H9 (cell line): ENCODE measurements at regions not wholly inside any gene's neighbourhood (a gene's known extent, or its start where the extent isn't known, plus 50 kb on each side); places are given as distances from the start of the nearest gene placed in this dataset.

ENCODE experiments used
- DNase-seq: peaks from one replicate; pipeline ENCODE4 v3.0.0-alpha.2; 2017
- H2AFZ ChIP-seq: one replicate; pipeline ENCODE4 v1.6.1; 2013; ENCODE audit warnings: mild to moderate bottlenecking, low read length, control low read depth, moderate library complexity
- H2AK5ac ChIP-seq: 2 replicates; pipeline ENCODE4 v1.6.1; 2013; ENCODE audit warnings: low read length, control low read depth, mixed read lengths; ENCODE audit not compliant: insufficient read length
- H2BK120ac ChIP-seq: one replicate; pipeline ENCODE4 v1.6.1; 2013; ENCODE audit warnings: low read depth, mild to moderate bottlenecking, low read length, control low read depth, inconsistent platforms; ENCODE audit not compliant: poor library complexity, severe bottlenecking
- H2BK12ac ChIP-seq: 2 replicates; pipeline ENCODE4 v1.6.1; 2013; ENCODE audit warnings: low read length, control low read depth, mixed read lengths, low read depth; ENCODE audit not compliant: insufficient read length
- H2BK15ac ChIP-seq: 2 replicates; pipeline ENCODE4 v1.6.1; 2013; ENCODE audit warnings: low read depth, low read length, control low read depth
- H2BK20ac ChIP-seq: one replicate; pipeline ENCODE4 v1.6.1; 2013; ENCODE audit warnings: low read depth, mild to moderate bottlenecking, low read length, control low read depth, inconsistent platforms; ENCODE audit not compliant: poor library complexity, severe bottlenecking
- H2BK5ac ChIP-seq: 2 replicates; pipeline ENCODE4 v1.6.1; 2013; ENCODE audit warnings: low read length, control low read depth, mixed read lengths; ENCODE audit not compliant: insufficient read length
- H3K14ac ChIP-seq: 2 replicates; pipeline ENCODE4 v1.6.1; 2013; ENCODE audit warnings: low read length, control low read depth; ENCODE audit not compliant: insufficient read depth
- H3K18ac ChIP-seq: 2 replicates; pipeline ENCODE4 v1.6.1; 2013; ENCODE audit warnings: low read depth, mild to moderate bottlenecking, mixed read lengths, low read length, control low read depth; ENCODE audit not compliant: insufficient read length
- H3K23ac ChIP-seq: 2 replicates; pipeline ENCODE4 v1.6.1; 2013; ENCODE audit warnings: low read length, control low read depth, mixed read lengths, low read depth; ENCODE audit not compliant: insufficient read length
- H3K23me2 ChIP-seq: 2 replicates; pipeline ENCODE4 v1.6.1; 2013; ENCODE audit warnings: low read depth, mild to moderate bottlenecking, mixed read lengths, low read length, control low read depth; ENCODE audit not compliant: insufficient read length, poor library complexity, severe bottlenecking
- H3K27ac ChIP-seq: 2 replicates; pipeline ENCODE4 v1.5.1; 2013; ENCODE audit warnings: low read length, control low read depth, mixed read lengths, low read depth; ENCODE audit not compliant: insufficient read length
- H3K27me3 ChIP-seq: 2 replicates; pipeline ENCODE4 v1.6.1; 2013; ENCODE audit warnings: low read length, control low read depth, inconsistent platforms; ENCODE audit not compliant: insufficient read depth
- H3K4ac ChIP-seq: 2 replicates; pipeline ENCODE4 v1.6.1; 2013; ENCODE audit warnings: low read depth, mild to moderate bottlenecking, control low read depth, inconsistent platforms, low read length, moderate library complexity
- H3K4me1 ChIP-seq: 2 replicates; pipeline ENCODE4 v1.6.1; 2013; ENCODE audit warnings: low read length, control low read depth, inconsistent platforms; ENCODE audit not compliant: insufficient read depth
- H3K4me2 ChIP-seq: 2 replicates; pipeline ENCODE4 v1.6.1; 2013; ENCODE audit warnings: low read length, control low read depth, mixed read lengths; ENCODE audit not compliant: insufficient read length, insufficient read depth
- H3K56ac ChIP-seq: 2 replicates; pipeline ENCODE4 v1.6.1; 2013; ENCODE audit warnings: low read depth, mild to moderate bottlenecking, mixed read lengths, low read length, control low read depth; ENCODE audit not compliant: insufficient read length
- H3K79me1 ChIP-seq: 2 replicates; pipeline ENCODE4 v1.6.1; 2013; ENCODE audit warnings: low read depth, mild to moderate bottlenecking, moderate library complexity, low read length, control low read depth, inconsistent platforms; ENCODE audit not compliant: insufficient read depth, poor library complexity, severe bottlenecking
- H3K79me2 ChIP-seq: 2 replicates; pipeline ENCODE4 v1.6.1; 2013; ENCODE audit warnings: low read length, control low read depth, inconsistent platforms; ENCODE audit not compliant: insufficient read depth
- H3K9ac ChIP-seq: 2 replicates; pipeline ENCODE4 v1.6.1; 2013; ENCODE audit warnings: low read length, control low read depth, mixed read lengths; ENCODE audit not compliant: insufficient read length; ENCODE audit errors: extremely low read depth
- H3K9me3 ChIP-seq: one replicate; pipeline ENCODE4 v1.6.1; 2013; ENCODE audit warnings: low read depth, low read length, inconsistent platforms; ENCODE audit not compliant: control insufficient read depth
- H3T11ph ChIP-seq: one replicate; pipeline ENCODE4 v1.6.1; 2013; ENCODE audit warnings: mild to moderate bottlenecking, low read length, control low read depth, inconsistent platforms
- H4K20me1 ChIP-seq: one replicate; pipeline ENCODE4 v1.6.1; 2013; ENCODE audit not compliant: control insufficient read depth, insufficient read length, insufficient read depth
- H4K5ac ChIP-seq: 2 replicates; pipeline ENCODE4 v1.6.1; 2013; ENCODE audit warnings: low read depth, mild to moderate bottlenecking, mixed read lengths, low read length, control low read depth; ENCODE audit not compliant: insufficient read length
- H4K8ac ChIP-seq: replicated peaks from 2 replicates; pipeline ENCODE4 v1.6.1; 2013; ENCODE audit warnings: low read length, control low read depth, mixed read lengths, low read depth; ENCODE audit not compliant: insufficient read length
- H4K91ac ChIP-seq: 2 replicates; pipeline ENCODE4 v1.6.1; 2013; ENCODE audit warnings: low read depth, mild to moderate bottlenecking, moderate library complexity, mixed read lengths, low read length, control low read depth; ENCODE audit not compliant: insufficient read length
- H3K27ac Mint-ChIP-seq, 3 experiments: 2 replicates in 2 of 3; 3 replicates in 1 of 3; pipeline ENCODE4 v1.8.0; 2020 to 2021; ENCODE audit warnings: mixed read lengths in 3 of 3, mild to moderate bottlenecking in 1 of 3, moderate library complexity in 1 of 3
- H3K27me3 Mint-ChIP-seq: 2 replicates; pipeline ENCODE4 v1.8.0; 2021; ENCODE audit warnings: low read depth, mild to moderate bottlenecking, moderate library complexity, mixed read lengths
- H3K36me3 Mint-ChIP-seq, 3 experiments: 2 replicates in 2 of 3; 3 replicates in 1 of 3; pipeline ENCODE4 v1.8.0; 2020 to 2021; ENCODE audit warnings: low read depth in 3 of 3, mixed read lengths in 3 of 3; ENCODE audit not compliant: insufficient read depth in 1 of 3
- H3K4me1 Mint-ChIP-seq, 2 experiments: 2 replicates each; pipeline ENCODE4 v1.8.0; 2020; ENCODE audit warnings: mixed read lengths in 2 of 2
- H3K4me3 Mint-ChIP-seq, 2 experiments: 2 replicates in 1 of 2; 3 replicates in 1 of 2; pipeline ENCODE4 v1.8.0; 2020 to 2021; ENCODE audit warnings: mild to moderate bottlenecking in 2 of 2, mixed read lengths in 2 of 2, moderate library complexity in 1 of 2
- H3K9me3 Mint-ChIP-seq, 2 experiments: 2 replicates in 1 of 2; 3 replicates in 1 of 2; pipeline ENCODE4 v1.8.0; 2020; ENCODE audit warnings: mild to moderate bottlenecking in 2 of 2, mixed read lengths in 2 of 2, moderate library complexity in 1 of 2
- CTCF ChIP-seq: fragments of 200-600 bp; sonication (generic); conservative IDR thresholded peaks from 3 replicates; pipeline ENCODE4 v1.8.0; 2021; ENCODE audit warnings: antibody characterized with exemption, mild to moderate bottlenecking
- WGBS: extraction: QIAGEN DNeasy Blood & Tissue Kit; methylation state at CpG from one replicate; pipeline ENCODE4 v1.1.7; 2013; ENCODE audit warnings: missing lambda C conversion rate, low lambda C conversion rate, mixed read lengths; ENCODE audit not compliant: insufficient read length; ENCODE audit errors: extremely low coverage; 5-methylcytosine and 5-hydroxymethylcytosine counted together

DNA sequence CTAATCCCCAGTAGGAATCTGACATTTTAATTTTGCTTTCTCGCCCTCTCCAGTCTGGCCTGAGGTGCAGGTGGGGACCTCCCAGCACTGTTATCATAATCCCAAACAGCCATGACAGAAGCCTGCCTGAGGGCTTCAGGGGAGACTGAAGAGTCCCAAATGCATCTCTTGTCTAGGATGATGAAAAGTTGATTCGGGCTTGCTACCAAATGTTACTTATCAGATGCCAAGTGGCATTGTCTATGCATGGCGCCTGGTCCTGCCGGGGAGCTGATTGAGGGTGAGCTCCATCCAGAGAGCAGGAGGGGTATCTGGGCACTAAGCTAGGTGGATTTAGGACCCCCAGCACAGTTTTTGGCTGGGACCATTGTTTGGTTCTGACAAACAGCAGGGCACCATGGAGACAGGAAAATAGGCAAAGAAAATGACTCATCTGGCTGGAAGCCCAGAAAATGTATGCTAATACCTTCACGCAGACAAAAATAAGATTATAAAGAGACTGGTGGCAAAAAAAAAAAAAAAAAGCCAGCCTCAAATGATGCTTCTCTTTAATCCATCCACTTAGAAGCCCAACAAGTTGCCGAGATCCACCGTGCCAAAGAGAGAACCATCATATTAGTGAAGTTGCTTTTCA lies 513.7 kb upstream of the SULF2 start:
- no peak for DNase-seq

More for the DNA sequence above, 513.7 kb upstream of the SULF2 start:
- no peak for TF ChIP-seq CTCF
- H3K4me1 ChIP-seq: peaks cover 8% of the 10 kb centered on the region; the same call in 1 of the 2 replicates
- no peak overlapping the region for H4K8ac ChIP-seq
- Mint-ChIP-seq H3K27me3 (peaks cover 2% of the 10 kb centered on the region; the same call in 1 of the 2 replicates), H3K4me1 (peaks cover 30 to 40% of the 10 kb centered on the region in 2 experiments), H3K4me3 (no peak overlapping the region), H3K36me3 (peaks cover 0 to 9% (median 0%) of the 10 kb centered on the region in 3 experiments; a peak in 2 of 7 replicates), H3K9me3 (no peaks in the 10 kb centered on the region; a peak in 2 of 5 replicates), H3K27ac (peak overlapping the region in 1 of 3 experiments; percentile 69; a peak in 2 of 7 replicates)
- no peak overlapping the region for H3K9ac ChIP-seq
- no peaks in the 10 kb centered on the region for H4K20me1 ChIP-seq
- H2BK20ac ChIP-seq: no peak overlapping the region
- H3K27ac ChIP-seq: no peak overlapping the region
- H2BK15ac ChIP-seq: no peak overlapping the region
- H3K79me1 ChIP-seq: no peaks in the 10 kb centered on the region
- H3K56ac ChIP-seq: no peak overlapping the region
- H2BK12ac ChIP-seq: no peak overlapping the region
- no CpG with 5 or more reads among the region's 7 CpGs for WGBS
- no peaks in the 10 kb centered on the region for H3K27me3 ChIP-seq
- H4K91ac ChIP-seq: no peak overlapping the region
- H2AFZ ChIP-seq: no peak overlapping the region
- no peak overlapping the region for H3K14ac ChIP-seq
- H4K5ac ChIP-seq: no peak overlapping the region
- H3K4me2 ChIP-seq: no peak overlapping the region
- no peak overlapping the region for H3K23ac ChIP-seq
- H3K9me3 ChIP-seq: no peaks in the 10 kb centered on the region
- no peak overlapping the region for H2AK5ac ChIP-seq
- no peak overlapping the region for H2BK120ac ChIP-seq
- H3T11ph ChIP-seq: no peak overlapping the region
- no peaks in the 10 kb centered on the region for H3K79me2 ChIP-seq
- no peak overlapping the region for H3K18ac ChIP-seq
- no peak overlapping the region; the same call in 1 of the 2 replicates for H3K4ac ChIP-seq
- H2BK5ac ChIP-seq: no peak overlapping the region
- H3K23me2 ChIP-seq: no peaks in the 10 kb centered on the region
